Thoracic aorta (tissue), 2 donors: ENCODE measurements at regions not wholly inside any gene's neighbourhood (a gene's known extent, or its start where the extent isn't known, plus 50 kb on each side); places are given as distances from the start of the nearest gene placed in this dataset.
"Not testable (repeated sequence)": the region's sequence is repeated elsewhere in the genome, so short reads cannot be mapped to it uniquely, and the experiment has no call there.

ENCODE experiments used
- ATAC-seq: fragments of 150-250 bp; one replicate; pipeline ENCODE4 v1.8.0; 2017; ENCODE audit warnings: low read depth; ENCODE audit not compliant: insufficient number of reproducible peaks, low FRiP score
- DNase-seq: peaks from one replicate; pipeline ENCODE4 v3.0.0-alpha.2; 2020; ENCODE audit warnings: low spot score
- H3K27ac ChIP-seq, 2 donors: fragments of 200-600 bp; sonication (generic); 1 replicate in 1 of 2; 2 replicates in 1 of 2; pipeline ENCODE4 v1.5.1; 2016; ENCODE audit warnings: mild to moderate bottlenecking in 2 of 2, moderate library complexity in 2 of 2
- H3K27me3 ChIP-seq: fragments of 200-600 bp; sonication (generic); replicated peaks from 2 replicates; pipeline ENCODE4 v1.6.0; 2016; ENCODE audit warnings: mild to moderate bottlenecking; ENCODE audit not compliant: insufficient read depth
- H3K36me3 ChIP-seq: fragments of 200-600 bp; sonication (generic); one replicate; pipeline ENCODE4 v1.5.1; 2016
- H3K4me1 ChIP-seq, 2 donors: fragments of 200-600 bp; sonication (generic); 1 replicate in 1 of 2; 2 replicates in 1 of 2; pipeline versions ENCODE4 v1.5.1 to v1.6.0; 2016; ENCODE audit warnings: low read depth in 2 of 2, mild to moderate bottlenecking in 1 of 2; ENCODE audit not compliant: control insufficient read depth in 1 of 2
- H3K4me3 ChIP-seq: fragments of 200-600 bp; sonication (generic); 2 replicates; pipeline ENCODE4 v1.5.1; 2016; ENCODE audit warnings: mild to moderate bottlenecking
- H3K9me3 ChIP-seq: fragments of 200-600 bp; sonication (generic); 2 replicates; pipeline ENCODE4 v1.5.1; 2016
- TF ChIP-seq, protein P1 (sequence below): fragments of 200-600 bp; sonication (generic); IDR thresholded peaks from one replicate; pipeline ENCODE4 v1.5.1; 2019; ENCODE audit warnings: antibody characterized with exemption

- DNase-seq, H3K36me3 ChIP-seq, H3K4me3 ChIP-seq, H3K4me1 ChIP-seq, H3K9me3 ChIP-seq, ATAC-seq, H3K27ac ChIP-seq, H3K27me3 ChIP-seq: not testable (repeated sequence)
These were observed 160.4 kb downstream of the SEPTIN7 start for GRCh38 chr7:35961260-35961659.

DNA sequence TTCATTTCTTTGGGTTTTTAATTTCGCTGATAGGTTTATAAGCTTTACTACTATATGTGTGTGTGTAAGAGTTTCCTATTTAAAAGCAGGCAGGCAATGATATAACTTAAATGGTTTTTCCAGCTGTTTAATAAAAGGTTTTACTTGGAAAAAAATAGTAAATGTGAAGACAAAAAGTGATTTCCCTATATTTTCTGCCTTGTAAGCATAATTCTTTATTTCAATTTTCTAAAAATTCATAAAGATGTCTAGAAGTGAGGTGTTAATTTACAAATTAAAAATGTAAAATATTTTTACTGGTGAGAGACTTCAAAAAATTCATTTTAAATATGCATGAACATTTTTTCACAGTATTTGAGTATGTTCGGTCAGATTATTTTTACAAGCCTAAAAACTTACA, 161.8 kb downstream of the SEPTIN7 start:
- not testable (repeated sequence) for H3K36me3 ChIP-seq, H3K4me1 ChIP-seq, DNase-seq, H3K27ac ChIP-seq, ATAC-seq, H3K27me3 ChIP-seq, H3K9me3 ChIP-seq, H3K4me3 ChIP-seq

DNA sequence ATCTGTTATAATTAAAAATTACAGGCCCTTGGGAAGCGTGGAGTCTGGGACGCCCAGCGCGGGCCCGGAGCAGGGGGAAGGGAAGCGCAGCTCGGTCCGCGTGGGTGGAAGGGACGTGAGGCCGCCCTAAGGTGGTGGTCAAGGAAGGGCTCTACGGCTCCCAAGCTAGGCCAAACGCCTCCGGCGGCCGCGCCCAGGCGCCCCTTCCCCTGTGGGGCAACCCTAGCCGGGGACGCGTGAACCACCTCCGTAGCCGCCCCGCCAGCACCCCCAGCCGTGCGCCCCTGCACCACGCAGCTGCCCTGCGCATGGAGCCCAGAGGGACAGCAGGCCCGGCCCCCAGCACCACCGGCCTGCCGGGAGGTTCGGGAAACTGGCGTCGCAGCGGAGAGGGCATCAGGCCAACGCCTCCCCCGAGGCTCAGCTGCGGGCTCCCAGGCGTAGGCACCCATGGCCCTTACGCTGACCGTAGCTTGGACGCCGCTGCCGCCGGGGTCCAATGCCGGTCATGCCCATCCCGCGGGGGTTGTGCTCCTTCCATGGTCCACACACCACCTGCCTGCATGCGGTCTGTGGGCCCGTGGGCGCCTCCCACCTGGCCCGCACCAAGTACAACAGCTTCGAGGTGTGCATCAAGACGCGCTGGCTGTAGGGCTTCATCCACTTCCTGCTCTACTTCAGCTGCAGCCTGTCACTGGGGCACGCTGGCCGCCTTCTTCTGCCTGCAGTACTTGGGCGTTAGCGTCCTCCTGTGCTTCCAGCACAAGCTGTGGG, 166.7 kb downstream of the SEPTIN7 start:
- Histone ChIP-seq H3K27ac (no peak overlapping the region), H3K36me3 (no peaks in the 10 kb centered on the region), H3K9me3 (no peaks in the 10 kb centered on the region), H3K4me3 (no peak overlapping the region), H3K4me1 (no peaks in the 10 kb centered on the region), H3K27me3 (no peaks in the 10 kb centered on the region)
- TF ChIP-seq, protein P1, sequence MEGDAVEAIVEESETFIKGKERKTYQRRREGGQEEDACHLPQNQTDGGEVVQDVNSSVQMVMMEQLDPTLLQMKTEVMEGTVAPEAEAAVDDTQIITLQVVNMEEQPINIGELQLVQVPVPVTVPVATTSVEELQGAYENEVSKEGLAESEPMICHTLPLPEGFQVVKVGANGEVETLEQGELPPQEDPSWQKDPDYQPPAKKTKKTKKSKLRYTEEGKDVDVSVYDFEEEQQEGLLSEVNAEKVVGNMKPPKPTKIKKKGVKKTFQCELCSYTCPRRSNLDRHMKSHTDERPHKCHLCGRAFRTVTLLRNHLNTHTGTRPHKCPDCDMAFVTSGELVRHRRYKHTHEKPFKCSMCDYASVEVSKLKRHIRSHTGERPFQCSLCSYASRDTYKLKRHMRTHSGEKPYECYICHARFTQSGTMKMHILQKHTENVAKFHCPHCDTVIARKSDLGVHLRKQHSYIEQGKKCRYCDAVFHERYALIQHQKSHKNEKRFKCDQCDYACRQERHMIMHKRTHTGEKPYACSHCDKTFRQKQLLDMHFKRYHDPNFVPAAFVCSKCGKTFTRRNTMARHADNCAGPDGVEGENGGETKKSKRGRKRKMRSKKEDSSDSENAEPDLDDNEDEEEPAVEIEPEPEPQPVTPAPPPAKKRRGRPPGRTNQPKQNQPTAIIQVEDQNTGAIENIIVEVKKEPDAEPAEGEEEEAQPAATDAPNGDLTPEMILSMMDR, result no peak
- ATAC-seq (no peak), DNase-seq (no peak)

DNA sequence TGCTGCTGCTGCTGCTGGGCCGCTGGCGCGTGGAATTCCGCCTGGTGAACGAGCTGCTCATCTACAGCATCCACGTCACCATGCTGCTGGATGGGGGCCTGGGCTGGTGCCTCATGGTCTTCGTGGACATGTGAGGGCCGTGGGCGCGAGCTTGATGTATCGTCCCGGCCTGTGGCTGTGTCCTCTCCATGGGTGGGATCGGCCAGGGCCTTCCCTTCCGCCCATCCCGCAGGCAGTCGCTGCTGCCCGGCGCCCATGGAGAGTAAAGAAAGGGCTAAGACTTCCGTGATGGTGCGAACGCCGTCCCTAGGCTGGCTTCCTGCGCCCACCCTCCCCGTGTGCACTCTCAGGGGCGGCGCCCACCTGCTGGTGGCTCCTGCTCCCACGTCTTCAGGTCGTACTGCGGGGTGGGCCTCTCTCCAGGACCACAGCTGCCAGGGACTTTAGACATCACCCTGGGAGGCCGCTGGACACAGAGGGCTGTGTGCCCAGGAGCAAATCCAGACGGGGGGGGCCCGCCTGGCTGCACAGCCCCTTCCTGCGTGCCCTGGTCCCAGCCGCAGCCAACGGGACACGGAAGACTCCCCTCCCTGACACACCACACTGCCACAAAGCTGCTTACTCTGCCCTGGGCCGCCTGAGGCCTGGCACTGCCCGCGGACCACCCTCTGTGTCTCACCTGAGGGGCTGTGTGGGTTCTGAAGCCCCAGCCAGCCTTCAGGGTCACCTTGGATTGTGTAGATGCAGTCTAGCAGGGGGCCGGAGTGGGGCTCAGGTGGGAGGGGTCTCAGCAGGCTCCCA, 167.5 kb downstream of the SEPTIN7 start:
- Histone ChIP-seq H3K27me3 (no peaks in the 10 kb centered on the region), H3K36me3 (no peaks in the 10 kb centered on the region), H3K4me1 (no peaks in the 10 kb centered on the region), H3K9me3 (no peaks in the 10 kb centered on the region), H3K4me3 (no peak overlapping the region), H3K27ac (no peak overlapping the region)
- DNase-seq, result no peak
- ATAC-seq, result no peak
- TF ChIP-seq, protein P1, result no peak

- ATAC-seq, result no peak
- H3K27ac ChIP-seq, result no peak overlapping the region
These were observed 168.2 kb downstream of the SEPTIN7 start for GRCh38 chr7:35969066-35969465.

GRCh38 chr7:35970458-35970857, 169.6 kb downstream of the SEPTIN7 start:
- no peak for DNase-seq
- no peak for ATAC-seq
- no peaks in the 10 kb centered on the region for H3K36me3 ChIP-seq
- H3K9me3 ChIP-seq, result no peaks in the 10 kb centered on the region
- H3K27ac ChIP-seq, result no peak overlapping the region
- TF ChIP-seq, protein P1, result no peak
- no peaks in the 10 kb centered on the region for H3K27me3 ChIP-seq
- H3K4me3 ChIP-seq, result no peak overlapping the region
- no peaks in the 10 kb centered on the region for H3K4me1 ChIP-seq

More at GRCh38 chr7:35969066-35969465, 168.2 kb downstream of the SEPTIN7 start:
- no peaks in the 10 kb centered on the region for H3K36me3 ChIP-seq
- no peaks in the 10 kb centered on the region for H3K27me3 ChIP-seq
- no peak for DNase-seq
- H3K9me3 ChIP-seq, result no peaks in the 10 kb centered on the region
- H3K4me3 ChIP-seq, result no peak overlapping the region
- no peaks in the 10 kb centered on the region for H3K4me1 ChIP-seq
- TF ChIP-seq, protein P1, result no peak
